DOHH2 (cell line): ENCODE measurements at regions not wholly inside any gene's neighbourhood (a gene's known extent, or its start where the extent isn't known, plus 50 kb on each side); places are given as distances from the start of the nearest gene placed in this dataset.

Experiments used
- H3F3A ChIP-seq: fragments of 200-600 bp; sonication (generic), shearing (Covaris generic); 2 replicates; pipeline ENCODE4 v1.6.0; 2016; ENCODE audit warnings: antibody characterized with exemption, mild to moderate bottlenecking; ENCODE audit not compliant: control insufficient read depth, insufficient read depth
- H3K27ac ChIP-seq: fragments of 200-600 bp; sonication (generic); 2 replicates; pipeline ENCODE4 v1.5.1; 2014; ENCODE audit warnings: low read depth, mild to moderate bottlenecking, low read length, moderate library complexity
- H3K27me3 ChIP-seq: fragments of 200-600 bp; sonication (generic); 2 replicates; pipeline ENCODE4 v1.6.1; 2014; ENCODE audit warnings: mild to moderate bottlenecking, low read length, mixed read lengths; ENCODE audit not compliant: control insufficient read depth
- H3K36me3 ChIP-seq: fragments of 200-600 bp; sonication (generic); 2 replicates; pipeline ENCODE4 v1.6.1; 2014; ENCODE audit warnings: mild to moderate bottlenecking, low read length, moderate library complexity, mixed read lengths; ENCODE audit not compliant: control insufficient read depth
- H3K4me1 ChIP-seq: fragments of 200-600 bp; sonication (generic); 2 replicates; pipeline ENCODE4 v1.6.1; 2014; ENCODE audit warnings: mild to moderate bottlenecking, low read length, mixed read lengths; ENCODE audit not compliant: control insufficient read depth
- H3K4me2 ChIP-seq: fragments of 200-600 bp; sonication (generic); 2 replicates; pipeline ENCODE4 v1.6.0; 2014; ENCODE audit warnings: mild to moderate bottlenecking, low read length, moderate library complexity
- H3K4me3 ChIP-seq: fragments of 200-600 bp; sonication (generic); 2 replicates; pipeline ENCODE4 v1.5.1; 2014; ENCODE audit warnings: mild to moderate bottlenecking, low read length, mixed read lengths
- H3K79me2 ChIP-seq: fragments of 200-600 bp; sonication (generic); 2 replicates; pipeline ENCODE4 v1.6.1; 2014; ENCODE audit warnings: mild to moderate bottlenecking, low read length, mixed read lengths; ENCODE audit not compliant: control insufficient read depth
- H3K9me2 ChIP-seq: fragments of 200-600 bp; sonication (generic); replicated peaks from 2 replicates; pipeline ENCODE4 v1.6.1; 2014; ENCODE audit warnings: mild to moderate bottlenecking, low read length, mixed read lengths; ENCODE audit not compliant: control insufficient read depth
- H3K9me3 ChIP-seq: fragments of 200-600 bp; sonication (generic); 2 replicates; pipeline ENCODE4 v1.6.1; 2014; ENCODE audit warnings: antibody characterized with exemption, low read length, mixed read lengths; ENCODE audit not compliant: control insufficient read depth, insufficient read depth
- H4K20me1 ChIP-seq: fragments of 200-600 bp; sonication (generic); 2 replicates; pipeline ENCODE4 v1.6.0; 2014; ENCODE audit warnings: low read depth, mild to moderate bottlenecking, antibody characterized with exemption, low read length, moderate library complexity; ENCODE audit not compliant: control insufficient read depth, insufficient read depth
- EZH2phosphoT487 ChIP-seq: fragments of 200-600 bp; sonication (generic); IDR thresholded peaks from 2 replicates; pipeline ENCODE4 v1.6.1; 2017; ENCODE audit warnings: borderline replicate concordance, mild to moderate bottlenecking, antibody characterized with exemption, low read length, moderate library complexity, mixed read lengths
- TF ChIP-seq, protein P1 (sequence below): fragments of 200-600 bp; sonication (generic); IDR thresholded peaks from one replicate; pipeline ENCODE4 v1.5.1; 2014; ENCODE audit warnings: antibody characterized with exemption, mild to moderate bottlenecking, low read depth, low read length; ENCODE audit not compliant: poor library complexity, severe bottlenecking

DNA sequence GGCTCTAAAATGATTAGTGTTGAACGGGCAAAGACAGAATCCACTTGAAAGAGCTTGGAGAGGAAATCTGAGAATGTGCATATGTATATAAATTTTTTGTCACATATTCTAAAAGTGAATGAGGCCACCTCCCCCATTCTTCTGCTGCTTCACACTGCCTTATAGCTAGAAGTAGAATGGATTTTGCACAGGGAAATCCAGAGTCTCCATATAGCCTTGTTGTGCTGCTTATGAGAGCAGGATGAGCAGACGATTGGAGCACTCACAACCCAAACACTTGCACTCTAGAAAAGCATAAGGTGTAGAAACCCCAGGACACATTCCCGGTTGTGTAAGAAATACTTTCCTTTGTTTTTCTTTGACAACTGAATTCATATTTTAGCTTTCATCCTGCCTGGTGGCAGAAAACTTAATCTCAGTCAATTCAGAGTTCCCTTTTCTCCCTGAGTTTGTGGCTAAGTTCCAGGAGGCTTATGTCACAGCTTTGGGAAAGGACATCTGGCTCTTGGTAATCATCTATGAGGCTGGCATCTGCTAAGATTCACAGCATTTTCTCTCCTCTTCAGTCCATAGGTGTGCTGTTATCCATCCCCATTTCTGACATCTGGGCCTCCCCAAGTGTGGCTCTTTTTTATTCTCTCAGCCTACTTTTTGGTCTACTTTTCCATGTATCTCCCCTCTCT lies 188.4 kb upstream of the PFN2 start:
- Histone ChIP-seq H3K9me2 (no peaks in the 10 kb centered on the region), H3K9me3 (no peaks in the 10 kb centered on the region), H3K4me2 (no peak overlapping the region), H3K4me3 (no peak overlapping the region), H3K4me1 (no peaks in the 10 kb centered on the region), H3K79me2 (no peaks in the 10 kb centered on the region), H3K36me3 (no peaks in the 10 kb centered on the region), H3F3A (no peaks in the 10 kb centered on the region), H4K20me1 (no peaks in the 10 kb centered on the region), H3K27me3 (no peaks in the 10 kb centered on the region), H3K27ac (no peak overlapping the region)
- TF ChIP-seq, protein P1, sequence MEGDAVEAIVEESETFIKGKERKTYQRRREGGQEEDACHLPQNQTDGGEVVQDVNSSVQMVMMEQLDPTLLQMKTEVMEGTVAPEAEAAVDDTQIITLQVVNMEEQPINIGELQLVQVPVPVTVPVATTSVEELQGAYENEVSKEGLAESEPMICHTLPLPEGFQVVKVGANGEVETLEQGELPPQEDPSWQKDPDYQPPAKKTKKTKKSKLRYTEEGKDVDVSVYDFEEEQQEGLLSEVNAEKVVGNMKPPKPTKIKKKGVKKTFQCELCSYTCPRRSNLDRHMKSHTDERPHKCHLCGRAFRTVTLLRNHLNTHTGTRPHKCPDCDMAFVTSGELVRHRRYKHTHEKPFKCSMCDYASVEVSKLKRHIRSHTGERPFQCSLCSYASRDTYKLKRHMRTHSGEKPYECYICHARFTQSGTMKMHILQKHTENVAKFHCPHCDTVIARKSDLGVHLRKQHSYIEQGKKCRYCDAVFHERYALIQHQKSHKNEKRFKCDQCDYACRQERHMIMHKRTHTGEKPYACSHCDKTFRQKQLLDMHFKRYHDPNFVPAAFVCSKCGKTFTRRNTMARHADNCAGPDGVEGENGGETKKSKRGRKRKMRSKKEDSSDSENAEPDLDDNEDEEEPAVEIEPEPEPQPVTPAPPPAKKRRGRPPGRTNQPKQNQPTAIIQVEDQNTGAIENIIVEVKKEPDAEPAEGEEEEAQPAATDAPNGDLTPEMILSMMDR: no peak
- no peak for TF ChIP-seq EZH2phosphoT487

DNA sequence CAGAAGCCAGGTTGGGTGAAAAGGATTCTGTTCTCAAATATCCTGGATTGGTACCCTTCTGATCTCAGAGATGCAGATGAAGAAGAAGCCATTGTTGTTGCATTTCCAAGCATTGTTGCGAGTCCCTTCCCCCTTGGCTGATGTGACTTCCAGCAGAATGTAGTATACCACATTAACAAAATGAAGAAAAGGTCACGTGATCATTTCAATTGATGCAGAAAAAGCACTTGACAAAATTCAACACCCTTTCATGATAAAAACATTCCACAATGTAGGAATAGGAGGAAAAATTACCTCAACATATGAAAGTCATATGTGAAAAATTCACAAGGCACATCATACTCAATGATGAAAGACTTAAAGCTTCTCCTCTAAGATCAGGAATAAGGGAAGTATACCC lies 181.9 kb upstream of the PFN2 start:
- H3K4me1 ChIP-seq: no peaks in the 10 kb centered on the region
- H4K20me1 ChIP-seq: no peaks in the 10 kb centered on the region
- H3K36me3 ChIP-seq: no peaks in the 10 kb centered on the region
- H3K4me2 ChIP-seq: no peak overlapping the region
- H3K79me2 ChIP-seq: no peaks in the 10 kb centered on the region
- no peak for TF ChIP-seq EZH2phosphoT487
- TF ChIP-seq, protein P1: no peak
- no peaks in the 10 kb centered on the region for H3K9me3 ChIP-seq
- no peaks in the 10 kb centered on the region for H3F3A ChIP-seq
- no peak overlapping the region for H3K27ac ChIP-seq
- no peaks in the 10 kb centered on the region; the same call in 1 of the 2 replicates for H3K27me3 ChIP-seq
- H3K9me2 ChIP-seq: no peaks in the 10 kb centered on the region
- no peak overlapping the region for H3K4me3 ChIP-seq

GRCh38 chr3:150150633-150151032 lies 179.9 kb upstream of the PFN2 start:
- no peaks in the 10 kb centered on the region; the same call in 1 of the 2 replicates for H3K27me3 ChIP-seq
- H3K4me2 ChIP-seq: no peak overlapping the region
- no peaks in the 10 kb centered on the region for H4K20me1 ChIP-seq
- H3K36me3 ChIP-seq: no peaks in the 10 kb centered on the region
- no peaks in the 10 kb centered on the region for H3K9me2 ChIP-seq
- TF ChIP-seq, protein P1: no peak
- TF ChIP-seq EZH2phosphoT487: no peak
- no peak overlapping the region for H3K27ac ChIP-seq
- no peak overlapping the region for H3K4me3 ChIP-seq
- no peaks in the 10 kb centered on the region for H3K4me1 ChIP-seq
- H3K9me3 ChIP-seq: no peaks in the 10 kb centered on the region
- no peaks in the 10 kb centered on the region for H3F3A ChIP-seq
- H3K79me2 ChIP-seq: no peaks in the 10 kb centered on the region
